ENCODE measurements at regions not wholly inside any gene's neighbourhood (a gene's known extent, or its start where the extent isn't known, plus 50 kb on each side); places are given as distances from the start of the nearest gene placed in this dataset.
"Not testable (repeated sequence)": the region's sequence is repeated elsewhere in the genome, so short reads cannot be mapped to it uniquely, and the experiment has no call there.

GRCh38 chr12:89873745-89874144 lies 165.1 kb upstream of the ATP2B1 start:
- Histone ChIP-seq H3K9me3 (ENCODE audit: insufficient read depth, low read length, severe bottlenecking) (peaks cover 13% of the 10 kb centered on the region), H2AFZ (ENCODE audit: low read depth, low read length) (no peak overlapping the region), H3K27me3 (ENCODE audit: insufficient read depth, low read length, poor library complexity) (no peaks in the 10 kb centered on the region), H3K4me2 (ENCODE audit: insufficient read depth, low read length) (no peak overlapping the region), H3K4me3 (ENCODE audit: low read depth in 1 of 2, low read length in 2 of 2) (no peak overlapping the region), H3K9ac (ENCODE audit: low read depth, low read length) (no peak overlapping the region), H3K36me3 (ENCODE audit: insufficient read depth, low read length) (no peaks in the 10 kb centered on the region), H4K20me1 (ENCODE audit: insufficient read depth, low read length) (no peaks in the 10 kb centered on the region), H3K79me2 (ENCODE audit: insufficient read depth, low read length) (no peaks in the 10 kb centered on the region), H3K27ac (ENCODE audit: low read length) (no peak overlapping the region), H3K4me1 (ENCODE audit: insufficient read depth, low read length) (no peaks in the 10 kb centered on the region)
- TF ChIP-seq EZH2 (IDR thresholded peaks at IDR 0.05; ENCODE audit: borderline replicate concordance, low read depth, low read length, severe bottlenecking) (no peak), CTCF (IDR thresholded peaks at IDR 0.05; ENCODE audit: borderline replicate concordance, extremely low read depth, low read length, poor library complexity, severe bottlenecking) (no peak)
- ATAC-seq (ENCODE audit: insufficient read depth, low read depth): no peak
- no peak for DNase-seq

GRCh38 chr12:89872922-89873630 lies 164.4 kb upstream of the ATP2B1 start:
- H3K4me2 ChIP-seq (ENCODE audit: insufficient read depth, low read length): no peak overlapping the region
- no peak overlapping the region for H2AFZ ChIP-seq (ENCODE audit: low read depth, low read length)
- H3K27ac ChIP-seq (ENCODE audit: low read length): no peak overlapping the region
- H3K27me3 ChIP-seq (ENCODE audit: insufficient read depth, low read length, poor library complexity): no peaks in the 10 kb centered on the region
- no peaks in the 10 kb centered on the region for H3K79me2 ChIP-seq (ENCODE audit: insufficient read depth, low read length)
- TF ChIP-seq EZH2 (IDR thresholded peaks at IDR 0.05; ENCODE audit: borderline replicate concordance, low read depth, low read length, severe bottlenecking): no peak
- TF ChIP-seq CTCF (IDR thresholded peaks at IDR 0.05; ENCODE audit: borderline replicate concordance, extremely low read depth, low read length, poor library complexity, severe bottlenecking): no peak
- DNase-seq (no peak), ATAC-seq (ENCODE audit: insufficient read depth, low read depth) (no peak)
- H3K4me3 ChIP-seq (ENCODE audit: low read depth in 1 of 2, low read length in 2 of 2): no peak overlapping the region
- peaks cover 13% of the 10 kb centered on the region for H3K9me3 ChIP-seq (ENCODE audit: insufficient read depth, low read length, severe bottlenecking)
- no peaks in the 10 kb centered on the region for H4K20me1 ChIP-seq (ENCODE audit: insufficient read depth, low read length)
- H3K36me3 ChIP-seq (ENCODE audit: insufficient read depth, low read length): no peaks in the 10 kb centered on the region
- H3K4me1 ChIP-seq (ENCODE audit: insufficient read depth, low read length): no peaks in the 10 kb centered on the region
- no peak overlapping the region for H3K9ac ChIP-seq (ENCODE audit: low read depth, low read length)

GRCh38 chr12:89870413-89871184 lies 162.0 kb upstream of the ATP2B1 start:
- no peak overlapping the region for H3K27ac ChIP-seq (ENCODE audit: low read length)
- H3K79me2 ChIP-seq (ENCODE audit: insufficient read depth, low read length): no peaks in the 10 kb centered on the region
- DNase-seq: no peak
- H3K4me1 ChIP-seq (ENCODE audit: insufficient read depth, low read length): no peaks in the 10 kb centered on the region
- ATAC-seq (ENCODE audit: insufficient read depth, low read depth): no peak
- peaks cover 13% of the 10 kb centered on the region for H3K9me3 ChIP-seq (ENCODE audit: insufficient read depth, low read length, severe bottlenecking)
- no peak overlapping the region for H2AFZ ChIP-seq (ENCODE audit: low read depth, low read length)
- no peaks in the 10 kb centered on the region for H3K27me3 ChIP-seq (ENCODE audit: insufficient read depth, low read length, poor library complexity)
- no peak overlapping the region for H3K4me3 ChIP-seq (ENCODE audit: low read depth in 1 of 2, low read length in 2 of 2)
- TF ChIP-seq CTCF (IDR thresholded peaks at IDR 0.05; ENCODE audit: borderline replicate concordance, extremely low read depth, low read length, poor library complexity, severe bottlenecking) (no peak), EZH2 (IDR thresholded peaks at IDR 0.05; ENCODE audit: borderline replicate concordance, low read depth, low read length, severe bottlenecking) (no peak)
- no peaks in the 10 kb centered on the region for H3K36me3 ChIP-seq (ENCODE audit: insufficient read depth, low read length)
- no peak overlapping the region for H3K9ac ChIP-seq (ENCODE audit: low read depth, low read length)
- no peaks in the 10 kb centered on the region for H4K20me1 ChIP-seq (ENCODE audit: insufficient read depth, low read length)
- no peak overlapping the region for H3K4me2 ChIP-seq (ENCODE audit: insufficient read depth, low read length)

- H3K4me3 ChIP-seq (ENCODE audit: low read depth in 1 of 2, low read length in 2 of 2); H3K4me2 ChIP-seq (ENCODE audit: insufficient read depth, low read length); H3K9ac ChIP-seq (ENCODE audit: low read depth, low read length); H2AFZ ChIP-seq (ENCODE audit: low read depth, low read length); H3K27me3 ChIP-seq (ENCODE audit: insufficient read depth, low read length, poor library complexity); DNase-seq; H3K79me2 ChIP-seq (ENCODE audit: insufficient read depth, low read length); H4K20me1 ChIP-seq (ENCODE audit: insufficient read depth, low read length); H3K27ac ChIP-seq (ENCODE audit: low read length); ATAC-seq (ENCODE audit: insufficient read depth, low read depth); H3K36me3 ChIP-seq (ENCODE audit: insufficient read depth, low read length): not testable (repeated sequence)
- Histone ChIP-seq H3K9me3 (ENCODE audit: insufficient read depth, low read length, severe bottlenecking) (peaks cover 13% of the 10 kb centered on the region), H3K4me1 (ENCODE audit: insufficient read depth, low read length) (peaks cover 15% of the 10 kb centered on the region)
Measured at GRCh38 chr12:89867611-89868010, 159.0 kb upstream of the ATP2B1 start.
